ENCODE measurements at regions not wholly inside any gene's neighbourhood (a gene's known extent, or its start where the extent isn't known, plus 50 kb on each side); places are given as distances from the start of the nearest gene placed in this dataset.

DNA sequence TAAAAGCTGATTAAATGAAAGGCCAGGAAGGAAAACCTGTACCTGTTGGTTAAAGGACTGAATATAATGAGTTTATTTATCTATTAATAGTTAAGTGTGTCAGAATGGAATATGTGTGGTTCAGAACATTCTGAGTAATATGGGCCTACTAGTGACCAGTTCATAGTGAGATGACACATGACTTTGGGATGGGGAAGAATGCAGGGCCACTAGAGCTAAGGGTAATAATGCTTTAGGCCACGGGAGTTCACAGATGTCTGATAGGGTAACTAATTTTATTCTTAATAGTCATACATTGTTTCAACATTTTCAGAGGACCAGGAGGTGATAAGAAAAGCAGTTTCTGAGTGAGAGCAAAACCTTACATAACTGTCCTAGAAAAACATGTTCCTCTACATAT lies 247.8 kb upstream of the OR4E1 start:
- TF ChIP-seq, protein P1, sequence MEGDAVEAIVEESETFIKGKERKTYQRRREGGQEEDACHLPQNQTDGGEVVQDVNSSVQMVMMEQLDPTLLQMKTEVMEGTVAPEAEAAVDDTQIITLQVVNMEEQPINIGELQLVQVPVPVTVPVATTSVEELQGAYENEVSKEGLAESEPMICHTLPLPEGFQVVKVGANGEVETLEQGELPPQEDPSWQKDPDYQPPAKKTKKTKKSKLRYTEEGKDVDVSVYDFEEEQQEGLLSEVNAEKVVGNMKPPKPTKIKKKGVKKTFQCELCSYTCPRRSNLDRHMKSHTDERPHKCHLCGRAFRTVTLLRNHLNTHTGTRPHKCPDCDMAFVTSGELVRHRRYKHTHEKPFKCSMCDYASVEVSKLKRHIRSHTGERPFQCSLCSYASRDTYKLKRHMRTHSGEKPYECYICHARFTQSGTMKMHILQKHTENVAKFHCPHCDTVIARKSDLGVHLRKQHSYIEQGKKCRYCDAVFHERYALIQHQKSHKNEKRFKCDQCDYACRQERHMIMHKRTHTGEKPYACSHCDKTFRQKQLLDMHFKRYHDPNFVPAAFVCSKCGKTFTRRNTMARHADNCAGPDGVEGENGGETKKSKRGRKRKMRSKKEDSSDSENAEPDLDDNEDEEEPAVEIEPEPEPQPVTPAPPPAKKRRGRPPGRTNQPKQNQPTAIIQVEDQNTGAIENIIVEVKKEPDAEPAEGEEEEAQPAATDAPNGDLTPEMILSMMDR (IDR thresholded peaks at IDR 0.05; ENCODE audit: control extremely low read depth in 1 of 3, insufficient read depth in 1 of 3, low read depth in 1 of 3, low read length in 3 of 3) = no peak
- TF ChIP-seq, protein P2, sequence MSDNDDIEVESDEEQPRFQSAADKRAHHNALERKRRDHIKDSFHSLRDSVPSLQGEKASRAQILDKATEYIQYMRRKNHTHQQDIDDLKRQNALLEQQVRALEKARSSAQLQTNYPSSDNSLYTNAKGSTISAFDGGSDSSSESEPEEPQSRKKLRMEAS (IDR thresholded peaks at IDR 0.05) = no peak
- no peak for TF ChIP-seq SUZ12 (IDR thresholded peaks at IDR 0.05; ENCODE audit: low read length)
- no peak for TF ChIP-seq CHD2 (IDR thresholded peaks at IDR 0.05; ENCODE audit: low read length)
- TF ChIP-seq POLR2A (IDR thresholded peaks at IDR 0.05; ENCODE audit: control extremely low read depth in 1 of 2, low read depth in 2 of 2, low read length in 2 of 2) = no peak
- TF ChIP-seq JUND (IDR thresholded peaks at IDR 0.05; ENCODE audit: low read length) = no peak
- TF ChIP-seq CHD1 (IDR thresholded peaks at IDR 0.05; ENCODE audit: low read depth, low read length) = no peak
- no peak for TF ChIP-seq CBX5 (IDR thresholded peaks at IDR 0.05; ENCODE audit: low read depth, low read length)
- TF ChIP-seq EZH2 (IDR thresholded peaks at IDR 0.05; ENCODE audit: low read depth, low read length, severe bottlenecking) = no peak
- TF ChIP-seq HDAC6 (IDR thresholded peaks at IDR 0.05; ENCODE audit: low read depth, low read length) = no peak
- TF ChIP-seq RXRA (IDR thresholded peaks at IDR 0.05; ENCODE audit: insufficient read depth, low read depth, low read length) = no peak
- TF ChIP-seq POLR2AphosphoS5 (IDR thresholded peaks at IDR 0.05; ENCODE audit: low read depth, low read length) = no peak
